ENCODE measurements at regions not wholly inside any gene's neighbourhood (a gene's known extent, or its start where the extent isn't known, plus 50 kb on each side); places are given as distances from the start of the nearest gene placed in this dataset.
A peak's percentile ranks its signal among the peaks of the same experiment; 100 is the strongest.

GRCh38 chr1:182260516-182260915 lies 131.1 kb downstream of the GLUL start:
- DNase-seq, result no peak
- ChIA-PET CTCF (ENCODE audit: partially characterized antibody) (interaction anchor here (1.4 kb wide), 1 partner anchor 117 kb away, joined by 3 read pairs; no protein-coding TSS in a partner anchor), POLR2A (ENCODE audit: partially characterized antibody) (interaction anchor here (1.2 kb wide), 1 partner anchor 172 kb away, joined by 3 read pairs; no protein-coding TSS in a partner anchor)
- H3K9me3 Mint-ChIP-seq, result no peaks in the 10 kb centered on the region
- no peak overlapping the region for H3K4me3 ChIP-seq (ENCODE audit: low read length in 2 of 2)
- H3K27ac ChIP-seq (ENCODE audit: low read depth, low read length), result no peak overlapping the region
- intact Hi-C loops (cut with micrococcal nuclease), result no loop called here
- peaks cover 43% of the 10 kb centered on the region for H3K4me1 ChIP-seq (ENCODE audit: insufficient read depth, low read length)
- H3K4me1 Mint-ChIP-seq, result peaks cover 27 to 44% (median 34%) of the 10 kb centered on the region in 4 donors
- peak overlapping the region in 1 of 8 donors; percentile 15 for H3K4me3 Mint-ChIP-seq
- H3K36me3 ChIP-seq (ENCODE audit: insufficient read depth, low read length), result no peaks in the 10 kb centered on the region
- no peaks in the 10 kb centered on the region for H3K27me3 Mint-ChIP-seq
- H3K36me3 Mint-ChIP-seq, result no peaks in the 10 kb centered on the region
- H3K9me3 ChIP-seq (ENCODE audit: control insufficient read depth in 1 of 2, low read length in 2 of 2), result no peaks in the 10 kb centered on the region
- no peaks in the 10 kb centered on the region for H3K27me3 ChIP-seq (ENCODE audit: insufficient read depth, low read length)
- H3K27ac Mint-ChIP-seq, result peak overlapping the region in 2 of 7 donors; percentile 14 to 93

DNA sequence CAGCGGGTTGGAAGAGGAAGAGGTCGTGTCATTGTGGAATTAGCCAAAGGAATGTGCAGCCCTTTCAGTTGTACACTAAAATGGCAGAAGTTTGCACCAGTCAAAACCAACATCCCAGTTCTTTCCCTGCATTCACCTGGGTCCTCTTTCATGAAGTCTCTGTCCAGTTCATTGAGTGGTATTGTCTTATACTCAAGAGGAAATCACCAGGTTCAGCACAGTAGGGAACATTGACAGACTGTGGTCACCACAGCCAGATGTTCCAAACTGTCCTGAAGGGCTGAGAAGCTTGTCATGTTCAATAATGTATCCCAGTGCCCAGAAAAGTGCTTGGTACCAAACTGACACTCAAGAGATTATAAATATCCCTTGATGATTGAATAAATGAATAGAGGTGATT lies 131.6 kb downstream of the GLUL start:
- ChIA-PET POLR2A (ENCODE audit: partially characterized antibody) (interaction anchor here (0.6 to 1.5 kb wide), 4 partner anchors 130 to 172 kb away, joined by 3 read pairs; partner anchors contain the start of gene GLUL), CTCF (ENCODE audit: partially characterized antibody) (no interaction called here)
- no peak overlapping the region for H3K27ac ChIP-seq (ENCODE audit: low read depth, low read length)
- peaks cover 43% of the 10 kb centered on the region for H3K4me1 ChIP-seq (ENCODE audit: insufficient read depth, low read length)
- DNase-seq, result no peak
- Mint-ChIP-seq H3K27ac (peak overlapping the region; percentile 79 to 96 (median 92)), H3K27me3 (no peaks in the 10 kb centered on the region), H3K4me1 (peaks cover 27 to 44% (median 34%) of the 10 kb centered on the region in 4 donors), H3K4me3 (peak overlapping the region; percentile 64 to 88 (median 76)), H3K9me3 (no peaks in the 10 kb centered on the region), H3K36me3 (no peaks in the 10 kb centered on the region)
- H3K4me3 ChIP-seq (ENCODE audit: low read length in 2 of 2), result no peak overlapping the region
- intact Hi-C loops (cut with micrococcal nuclease), result loop anchor here (2.0 kb wide), 1 partner anchor 131 kb away; the partner anchor contains the start of gene GLUL
- H3K27me3 ChIP-seq (ENCODE audit: insufficient read depth, low read length), result no peaks in the 10 kb centered on the region
- H3K9me3 ChIP-seq (ENCODE audit: control insufficient read depth in 1 of 2, low read length in 2 of 2), result no peaks in the 10 kb centered on the region
- no peaks in the 10 kb centered on the region for H3K36me3 ChIP-seq (ENCODE audit: insufficient read depth, low read length)

GRCh38 chr1:182259229-182259872 lies 132.2 kb downstream of the GLUL start:
- Mint-ChIP-seq H3K27me3 (no peaks in the 10 kb centered on the region), H3K4me3 (peak overlapping the region; percentile 64 to 88 (median 76)), H3K27ac (peak overlapping the region; percentile 79 to 96 (median 92)), H3K36me3 (no peaks in the 10 kb centered on the region), H3K9me3 (no peaks in the 10 kb centered on the region), H3K4me1 (peaks cover 27 to 44% (median 34%) of the 10 kb centered on the region in 4 donors)
- CTCF ChIA-PET (ENCODE audit: partially characterized antibody), result interaction anchor here (1.1 kb wide), 2 partner anchors 13 to 40 kb away, joined by 3 to 6 read pairs; no protein-coding TSS in a partner anchor
- Histone ChIP-seq H3K36me3 (ENCODE audit: insufficient read depth, low read length) (no peaks in the 10 kb centered on the region), H3K27ac (ENCODE audit: low read depth, low read length) (peak overlapping the region; percentile 48), H3K27me3 (ENCODE audit: insufficient read depth, low read length) (no peaks in the 10 kb centered on the region), H3K4me1 (ENCODE audit: insufficient read depth, low read length) (peaks cover 43% of the 10 kb centered on the region), H3K4me3 (ENCODE audit: low read length in 2 of 2) (no peak overlapping the region), H3K9me3 (ENCODE audit: control insufficient read depth in 1 of 2, low read length in 2 of 2) (no peaks in the 10 kb centered on the region)
- DNase-seq, result peak; percentile 70 to 77 (median 76)
- intact Hi-C loops (cut with micrococcal nuclease), result loop anchor here (2.0 kb wide), 1 partner anchor 131 kb away; the partner anchor contains the start of gene GLUL
- POLR2A ChIA-PET (ENCODE audit: partially characterized antibody), result interaction anchor here (0.6 to 1.5 kb wide), 6 partner anchors 12 to 171 kb away, joined by 3 read pairs; partner anchors contain the start of gene GLUL

- H3K27ac ChIP-seq (ENCODE audit: low read depth, low read length), result no peak overlapping the region
- Mint-ChIP-seq H3K27ac (peak overlapping the region in 4 of 7 donors; percentile 42 to 88 (median 54)), H3K36me3 (no peaks in the 10 kb centered on the region), H3K4me1 (peaks cover 25 to 38% (median 30%) of the 10 kb centered on the region in 4 donors), H3K4me3 (no peak overlapping the region), H3K9me3 (no peaks in the 10 kb centered on the region), H3K27me3 (no peaks in the 10 kb centered on the region)
- no peaks in the 10 kb centered on the region for H3K36me3 ChIP-seq (ENCODE audit: insufficient read depth, low read length)
- DNase-seq, result no peak
- CTCF ChIA-PET (ENCODE audit: partially characterized antibody), result interaction anchor here (0.9 kb wide), 1 partner anchor 139 kb away, joined by 3 read pairs; no protein-coding TSS in a partner anchor
- H3K27me3 ChIP-seq (ENCODE audit: insufficient read depth, low read length), result no peaks in the 10 kb centered on the region
- intact Hi-C loops (cut with micrococcal nuclease), result loop anchor here (2.0 kb wide), 1 partner anchor 133 kb away; the partner anchor contains the start of gene GLUL
- H3K4me3 ChIP-seq (ENCODE audit: low read length in 2 of 2), result no peak overlapping the region
- no peaks in the 10 kb centered on the region for H3K9me3 ChIP-seq (ENCODE audit: control insufficient read depth in 1 of 2, low read length in 2 of 2)
- peaks cover 40% of the 10 kb centered on the region for H3K4me1 ChIP-seq (ENCODE audit: insufficient read depth, low read length)
- POLR2A ChIA-PET (ENCODE audit: partially characterized antibody), result no interaction called here
These were observed 134.1 kb downstream of the GLUL start for GRCh38 chr1:182257369-182258063.

DNA sequence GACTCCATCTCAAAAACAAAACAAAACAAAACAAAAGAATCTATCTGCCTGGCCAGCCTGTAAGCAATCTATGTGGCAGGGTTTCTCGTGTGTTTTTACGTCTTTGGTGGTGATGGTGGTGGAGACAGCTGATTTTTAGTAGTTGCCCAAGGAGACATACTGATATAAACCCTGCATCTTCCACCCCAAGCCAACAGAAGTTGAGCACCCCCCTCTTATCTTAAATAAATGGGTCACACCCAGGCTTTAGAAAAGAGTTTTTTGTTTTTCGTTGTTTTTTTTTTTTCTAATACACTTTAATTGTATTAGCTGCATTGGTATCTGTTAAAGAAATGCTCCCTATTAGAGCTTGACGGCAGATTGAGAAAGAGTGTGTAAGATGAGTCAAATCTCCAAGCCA lies 134.7 kb downstream of the GLUL start:
- Mint-ChIP-seq H3K9me3 (no peaks in the 10 kb centered on the region), H3K4me1 (peaks cover 21 to 34% (median 26%) of the 10 kb centered on the region in 4 donors), H3K27ac (peak overlapping the region in 1 of 7 donors; percentile 36), H3K27me3 (no peaks in the 10 kb centered on the region), H3K36me3 (no peaks in the 10 kb centered on the region), H3K4me3 (no peak overlapping the region)
- H3K27ac ChIP-seq (ENCODE audit: low read depth, low read length), result no peak overlapping the region
- no peaks in the 10 kb centered on the region for H3K36me3 ChIP-seq (ENCODE audit: insufficient read depth, low read length)
- DNase-seq, result no peak
- no peak overlapping the region for H3K4me3 ChIP-seq (ENCODE audit: low read length in 2 of 2)
- ChIA-PET POLR2A (ENCODE audit: partially characterized antibody) (no interaction called here), CTCF (ENCODE audit: partially characterized antibody) (interaction anchor here (0.5 to 0.9 kb wide), 2 partner anchors 110 to 140 kb away, joined by 3 read pairs; no protein-coding TSS in a partner anchor)
- no peaks in the 10 kb centered on the region for H3K27me3 ChIP-seq (ENCODE audit: insufficient read depth, low read length)
- H3K9me3 ChIP-seq (ENCODE audit: control insufficient read depth in 1 of 2, low read length in 2 of 2), result no peaks in the 10 kb centered on the region
- peaks cover 34% of the 10 kb centered on the region for H3K4me1 ChIP-seq (ENCODE audit: insufficient read depth, low read length)
- intact Hi-C loops (cut with micrococcal nuclease), result no loop called here

- Histone ChIP-seq H3K27me3 (ENCODE audit: insufficient read depth, low read length) (no peaks in the 10 kb centered on the region), H3K36me3 (ENCODE audit: insufficient read depth, low read length) (no peaks in the 10 kb centered on the region), H3K4me3 (ENCODE audit: low read length in 2 of 2) (no peak overlapping the region), H3K4me1 (ENCODE audit: insufficient read depth, low read length) (peaks cover 30% of the 10 kb centered on the region), H3K9me3 (ENCODE audit: control insufficient read depth in 1 of 2, low read length in 2 of 2) (no peaks in the 10 kb centered on the region), H3K27ac (ENCODE audit: low read depth, low read length) (no peak overlapping the region)
- intact Hi-C loops (cut with micrococcal nuclease), result no loop called here
- no peak for DNase-seq
- no peaks in the 10 kb centered on the region for H3K9me3 Mint-ChIP-seq
- POLR2A ChIA-PET (ENCODE audit: partially characterized antibody), result no interaction called here
- no peak overlapping the region for H3K4me3 Mint-ChIP-seq
- H3K27me3 Mint-ChIP-seq, result no peaks in the 10 kb centered on the region
- H3K36me3 Mint-ChIP-seq, result no peaks in the 10 kb centered on the region
- peaks cover 15 to 22% (median 17%) of the 10 kb centered on the region in 4 donors for H3K4me1 Mint-ChIP-seq
- CTCF ChIA-PET (ENCODE audit: partially characterized antibody), result interaction anchor here (1.0 kb wide), 1 partner anchor 112 kb away, joined by 5 read pairs; no protein-coding TSS in a partner anchor
- H3K27ac Mint-ChIP-seq, result no peak overlapping the region
These were observed 136.1 kb downstream of the GLUL start for GRCh38 chr1:182255494-182255893.

DNA sequence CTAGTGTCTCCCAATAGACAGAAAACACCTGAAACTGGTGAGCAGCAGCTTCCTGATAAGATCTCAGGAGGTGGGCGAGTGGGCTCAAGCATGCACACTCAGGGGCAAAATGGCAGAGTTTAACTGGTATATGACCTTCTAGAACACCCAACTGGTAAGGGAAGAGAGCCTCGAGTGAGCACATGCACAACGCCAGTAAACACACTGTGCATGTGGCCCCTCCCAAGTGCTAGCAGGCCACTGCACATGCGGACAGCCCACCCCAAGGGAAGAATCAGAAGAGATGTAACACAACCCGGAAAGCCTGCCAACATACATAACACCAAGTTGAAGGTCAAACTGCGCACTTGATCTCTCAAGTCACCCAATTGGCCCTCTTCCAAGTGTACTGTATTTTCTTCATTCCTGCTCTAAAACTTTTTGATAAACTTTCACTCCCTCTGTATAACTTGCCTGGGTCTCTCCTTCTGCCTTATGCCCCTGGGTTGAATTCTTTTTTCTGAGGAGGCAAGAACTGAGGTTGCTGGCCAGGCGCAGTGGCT lies 138.2 kb downstream of the GLUL start:
- Mint-ChIP-seq H3K27me3 (no peaks in the 10 kb centered on the region), H3K4me1 (peaks cover 5 to 15% (median 11%) of the 10 kb centered on the region in 4 donors), H3K4me3 (no peak overlapping the region), H3K27ac (peak overlapping the region in 1 of 7 donors; percentile 56), H3K36me3 (no peaks in the 10 kb centered on the region), H3K9me3 (no peaks in the 10 kb centered on the region)
- CTCF ChIA-PET (ENCODE audit: partially characterized antibody), result no interaction called here
- peaks cover 19% of the 10 kb centered on the region for H3K4me1 ChIP-seq (ENCODE audit: insufficient read depth, low read length)
- no peak overlapping the region for H3K4me3 ChIP-seq (ENCODE audit: low read length in 2 of 2)
- DNase-seq, result no peak
- no peaks in the 10 kb centered on the region for H3K36me3 ChIP-seq (ENCODE audit: insufficient read depth, low read length)
- intact Hi-C loops (cut with micrococcal nuclease), result no loop called here
- POLR2A ChIA-PET (ENCODE audit: partially characterized antibody), result no interaction called here
- no peaks in the 10 kb centered on the region for H3K9me3 ChIP-seq (ENCODE audit: control insufficient read depth in 1 of 2, low read length in 2 of 2)
- no peaks in the 10 kb centered on the region for H3K27me3 ChIP-seq (ENCODE audit: insufficient read depth, low read length)
- H3K27ac ChIP-seq (ENCODE audit: low read depth, low read length), result no peak overlapping the region

Measured in CD4-positive, alpha-beta memory T cell (primary cell).